HG03442 (cell line): ENCODE measurements at regions not wholly inside any gene's neighbourhood (a gene's known extent, or its start where the extent isn't known, plus 50 kb on each side); places are given as distances from the start of the nearest gene placed in this dataset.

Experiments
- ATAC-seq: cut with Tn5 transposase; IDR thresholded peaks from one replicate; pipeline ENCODE4 v1.9.1; 2021; ENCODE audit warnings: mild to moderate bottlenecking, moderate library complexity; ENCODE audit not compliant: unreplicated experiment

DNA sequence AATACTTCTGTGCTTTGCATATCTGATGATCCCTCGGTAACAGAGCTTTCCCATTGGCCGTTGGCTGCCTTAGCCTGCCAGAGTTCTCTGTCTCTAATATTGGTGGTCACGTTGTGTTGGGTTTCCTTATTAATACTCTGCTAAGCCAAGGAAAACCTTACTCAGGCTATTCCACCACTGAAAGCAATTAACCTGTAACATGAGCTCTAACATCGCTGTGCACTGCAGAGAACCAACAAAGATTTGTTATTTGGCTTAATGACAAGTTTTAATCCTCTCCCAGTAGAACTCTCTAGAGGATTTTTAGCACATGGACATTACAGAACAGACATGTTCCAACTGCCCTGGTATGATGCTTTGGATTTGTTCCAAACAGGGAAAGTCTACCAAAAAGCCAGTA is 825.9 kb upstream of the POU3F3 start:
- no peak for ATAC-seq

DNA sequence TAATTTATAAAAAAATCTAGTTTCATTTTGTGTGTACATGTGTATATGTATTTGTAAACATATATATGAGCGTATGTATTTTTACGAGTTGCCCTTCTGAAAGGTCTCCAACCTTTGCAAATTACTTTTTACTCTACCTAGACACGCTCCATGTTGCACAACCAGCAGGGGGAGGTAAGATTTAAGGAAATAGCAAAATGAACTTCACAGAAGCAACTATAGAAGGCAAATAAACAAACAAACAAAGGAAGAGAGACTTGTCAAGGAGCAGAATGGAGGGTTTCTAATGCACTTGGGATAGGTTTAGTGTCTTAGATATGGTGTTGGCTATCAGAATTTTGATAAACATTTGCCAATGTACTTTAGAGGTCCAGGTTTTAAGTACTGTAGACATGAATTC is 820.5 kb upstream of the POU3F3 start:
- no peak for ATAC-seq

DNA sequence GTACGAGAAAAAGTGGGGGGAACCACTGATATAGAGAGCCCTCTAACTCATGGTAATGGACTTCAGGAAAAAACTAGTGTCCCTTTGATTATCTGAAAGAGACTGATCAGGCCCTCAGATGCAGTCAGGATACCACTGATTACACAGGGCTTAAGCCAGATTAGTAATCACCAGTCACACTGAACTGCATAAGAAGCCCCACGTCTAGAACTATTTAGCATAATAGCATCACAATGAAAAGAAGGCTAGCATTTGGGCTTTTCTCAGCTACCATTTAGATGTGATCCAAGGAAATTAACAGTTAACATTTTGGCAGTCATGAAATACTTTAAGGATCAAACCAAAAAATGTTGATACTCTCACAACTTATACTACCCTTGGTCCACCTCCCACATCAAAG is 813.1 kb upstream of the POU3F3 start:
- no peak for ATAC-seq

DNA sequence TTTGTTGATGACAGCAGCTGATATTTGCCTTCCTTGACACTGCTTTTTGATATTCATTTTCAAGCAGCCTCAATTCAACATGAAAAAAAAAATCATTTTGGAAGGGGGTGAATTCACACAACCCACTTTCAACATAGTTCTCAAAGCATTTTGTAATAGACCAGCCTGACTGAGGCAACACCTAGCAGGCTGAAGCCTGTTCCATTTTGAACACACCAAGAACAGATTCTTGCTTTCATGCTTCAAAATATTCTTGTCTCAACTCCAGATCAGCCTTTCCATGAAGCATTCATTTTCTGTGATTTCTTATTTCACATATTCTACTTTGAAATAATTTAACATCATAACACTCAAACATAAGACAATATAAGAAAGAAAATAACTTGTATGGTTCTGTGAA is 812.6 kb upstream of the POU3F3 start:
- no peak for ATAC-seq

DNA sequence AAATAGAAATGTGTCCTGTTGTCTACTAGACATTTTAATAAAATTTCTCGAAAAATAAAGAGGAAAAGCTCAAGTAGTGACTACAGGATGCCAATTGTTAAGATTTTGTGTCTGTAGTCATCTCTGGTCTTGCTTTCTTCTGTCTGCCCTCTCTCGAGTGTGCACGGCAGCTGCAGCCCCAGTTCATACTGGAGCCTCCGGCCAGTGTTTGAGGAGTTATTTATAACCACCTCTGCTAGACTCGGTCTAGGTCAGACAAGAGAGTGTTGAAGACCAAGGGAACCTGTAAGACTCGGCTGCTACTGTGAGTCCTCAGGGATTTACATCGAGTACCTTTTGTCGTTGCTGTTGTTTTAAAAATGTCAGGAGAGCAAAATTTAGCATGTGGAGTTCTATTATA is 810.1 kb upstream of the POU3F3 start:
- no peak for ATAC-seq

DNA sequence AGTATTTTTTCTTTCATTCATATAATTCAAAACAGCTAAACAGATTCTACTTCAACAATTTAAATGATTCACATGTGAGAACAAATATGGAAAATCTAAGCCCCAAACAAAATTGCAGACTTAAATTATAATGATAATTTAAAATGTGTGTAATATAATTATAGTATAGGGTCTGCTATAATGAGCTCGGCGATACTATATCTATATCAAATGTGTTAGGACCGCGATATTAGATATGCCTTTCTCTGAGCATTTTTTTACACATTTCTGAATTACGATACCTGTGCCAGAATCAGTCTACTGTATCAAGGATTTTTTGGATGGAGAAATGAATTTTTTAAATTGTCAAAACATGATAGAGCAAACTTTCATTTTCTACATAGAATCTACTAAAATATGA is 808.8 kb upstream of the POU3F3 start:
- no peak for ATAC-seq

- no peak for ATAC-seq
Observed at GRCh38 chr2:104046466-104046865, 807.4 kb upstream of the POU3F3 start.

- no peak for ATAC-seq
Observed at GRCh38 chr2:104047516-104047915, 806.4 kb upstream of the POU3F3 start.

GRCh38 chr2:104049438-104049837 is 804.5 kb upstream of the POU3F3 start:
- ATAC-seq = no peak

DNA sequence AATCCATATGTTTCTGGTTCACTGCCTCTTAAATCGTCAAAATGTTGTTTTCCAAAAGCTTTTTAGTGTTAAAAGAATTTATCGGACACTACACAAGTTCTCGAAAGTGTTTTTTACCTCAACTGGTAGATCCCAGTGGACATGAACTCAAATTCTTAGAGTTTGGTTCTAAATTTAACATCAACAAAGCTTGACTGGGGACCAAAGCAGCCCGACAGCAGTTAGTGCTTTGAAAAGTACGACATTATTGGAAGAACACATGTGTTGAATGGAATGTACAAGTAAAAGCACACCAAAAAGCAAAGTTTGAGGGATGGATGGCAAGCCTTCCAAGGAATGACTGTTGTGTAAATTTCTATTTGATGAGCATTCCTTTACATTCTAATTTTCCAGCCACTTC is 803.9 kb upstream of the POU3F3 start:
- no peak for ATAC-seq

GRCh38 chr2:104050656-104051242 is 803.2 kb upstream of the POU3F3 start:
- ATAC-seq = no peak

DNA sequence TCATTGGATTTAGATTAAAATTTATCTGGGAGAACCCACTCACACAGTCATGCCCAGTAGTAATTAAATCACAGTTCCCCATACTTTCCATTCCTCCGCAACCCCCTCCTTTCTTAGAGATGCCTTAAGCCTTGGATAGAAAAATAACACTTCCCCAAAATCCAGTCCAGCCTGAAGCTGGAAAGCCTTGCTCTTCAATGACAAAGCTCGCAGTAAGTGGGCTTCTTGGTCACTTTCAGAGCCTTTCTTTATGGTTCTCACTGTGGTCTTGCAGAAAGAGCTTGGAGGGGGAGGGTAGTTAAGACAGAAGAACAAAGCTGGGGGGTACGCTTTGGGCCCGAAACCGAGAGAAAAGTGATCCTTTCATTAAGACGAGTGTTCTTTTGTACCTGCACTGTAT is 802.1 kb upstream of the POU3F3 start:
- ATAC-seq = no peak

- ATAC-seq = no peak
Observed at GRCh38 chr2:104052356-104052755, 801.6 kb upstream of the POU3F3 start.

- ATAC-seq = no peak
Observed at GRCh38 chr2:104056451-104056850, 797.5 kb upstream of the POU3F3 start.

DNA sequence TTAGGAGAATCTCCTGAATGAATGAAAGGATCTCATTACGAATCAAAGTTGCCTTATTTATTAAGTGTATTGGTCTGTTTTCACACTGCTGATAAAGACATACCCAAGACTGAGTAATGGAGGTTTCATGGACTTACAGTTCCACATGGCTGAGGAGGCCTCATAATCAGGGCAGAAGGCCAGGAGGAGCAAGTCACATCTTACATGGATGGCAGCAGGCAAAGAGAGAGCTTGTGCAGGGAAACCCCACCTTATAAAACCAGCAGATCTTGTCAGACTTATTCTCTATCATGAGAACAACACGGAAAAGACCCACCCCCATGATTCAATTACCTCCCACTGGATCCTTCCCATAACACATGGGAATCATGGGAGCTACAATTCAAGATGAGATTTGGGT is 785.2 kb upstream of the POU3F3 start:
- ATAC-seq = no peak

GRCh38 chr2:104077573-104077972 is 776.3 kb upstream of the POU3F3 start:
- ATAC-seq = no peak

DNA sequence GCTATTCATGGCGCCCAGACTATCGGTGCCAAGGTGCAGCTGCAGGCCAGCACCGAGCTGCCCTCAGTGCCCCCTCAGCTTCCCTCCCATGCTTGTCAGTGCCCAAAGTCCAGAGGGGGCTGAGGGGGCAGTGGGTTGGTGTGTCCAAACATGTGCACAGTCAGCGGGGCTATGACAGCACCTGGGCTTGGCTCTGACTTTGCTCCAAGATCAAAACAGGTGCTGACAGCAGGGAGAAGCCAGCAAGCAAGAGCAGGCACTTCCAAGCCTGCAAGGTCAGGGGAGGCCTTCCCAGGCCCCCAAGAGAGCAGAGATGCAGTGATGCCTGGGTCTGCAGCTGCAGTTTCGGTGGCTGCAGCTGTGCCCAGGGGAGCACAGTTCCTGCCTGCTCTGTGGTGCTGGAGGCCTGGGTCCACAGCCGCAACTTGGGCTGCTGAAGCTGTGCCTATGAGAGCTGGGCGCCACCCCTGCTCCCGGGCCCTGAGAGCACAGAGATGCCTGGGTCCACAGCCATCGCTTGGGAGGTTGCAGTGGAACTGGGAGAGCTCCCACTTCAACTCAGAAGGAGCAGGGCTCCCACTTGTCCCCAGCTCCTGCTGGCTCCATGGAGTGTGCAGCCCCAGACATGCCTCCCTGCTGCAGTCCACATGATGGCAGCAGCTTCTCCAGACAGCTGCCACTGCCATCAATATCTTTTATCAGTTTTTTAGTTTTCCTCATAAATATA is 775.3 kb upstream of the POU3F3 start:
- ATAC-seq = no peak

DNA sequence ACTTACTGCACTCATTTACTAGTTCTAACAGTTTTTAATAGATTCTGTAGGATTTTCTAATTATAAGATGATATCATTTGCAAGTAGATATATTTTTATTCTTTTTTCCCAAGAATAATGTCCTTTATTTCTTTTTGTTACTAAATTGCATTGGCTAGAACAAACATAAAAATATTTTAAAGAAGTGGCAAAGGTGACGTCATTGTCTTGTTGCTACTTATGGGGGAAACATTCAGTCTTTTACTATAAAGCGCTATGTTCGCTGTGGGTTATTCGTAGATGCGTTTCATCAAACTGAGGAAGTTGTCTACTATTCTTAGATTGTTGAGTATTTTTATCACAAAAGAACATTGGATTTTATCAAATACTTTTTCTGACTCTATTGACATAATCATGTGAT is 765.2 kb upstream of the POU3F3 start:
- no peak for ATAC-seq

GRCh38 chr2:104090407-104090806 is 763.5 kb upstream of the POU3F3 start:
- no peak for ATAC-seq

- ATAC-seq = no peak
Observed at GRCh38 chr2:104091894-104092293, 762.0 kb upstream of the POU3F3 start.

GRCh38 chr2:104092886-104093285 is 761.0 kb upstream of the POU3F3 start:
- ATAC-seq = no peak

DNA sequence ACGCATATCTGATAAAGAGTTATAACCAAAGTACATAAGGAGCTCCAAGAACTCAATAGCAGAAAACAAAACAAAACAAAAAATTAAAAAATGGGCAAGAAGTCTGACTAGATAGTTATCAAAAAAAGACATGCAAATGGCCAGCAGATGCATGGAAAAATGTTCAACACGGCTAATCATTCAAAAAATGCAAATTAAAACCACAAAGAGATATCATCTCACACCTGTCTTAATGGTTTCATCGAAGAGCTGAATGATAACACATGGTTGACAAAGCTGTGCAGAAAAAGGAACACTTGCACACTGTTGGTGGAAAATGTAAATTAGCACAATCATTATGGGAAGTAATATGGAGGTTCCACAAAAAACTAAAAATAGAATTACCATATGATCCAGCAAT is 751.3 kb upstream of the POU3F3 start:
- no peak for ATAC-seq

GRCh38 chr2:104109356-104109755 is 744.6 kb upstream of the POU3F3 start:
- ATAC-seq = no peak
